ENCODE measurements at regions not wholly inside any gene's neighbourhood (a gene's known extent, or its start where the extent isn't known, plus 50 kb on each side); places are given as distances from the start of the nearest gene placed in this dataset.
"Not testable (repeated sequence)": the region's sequence is repeated elsewhere in the genome, so short reads cannot be mapped to it uniquely, and the experiment has no call there.

- no peak for DNase-seq
Observed at GRCh38 chr21:20452935-20453334, 545.3 kb upstream of the NCAM2 start.

- DNase-seq = no peak
Observed at GRCh38 chr21:20459838-20460237, 538.4 kb upstream of the NCAM2 start.

GRCh38 chr21:20463362-20463761 is 534.8 kb upstream of the NCAM2 start:
- no peak for DNase-seq

GRCh38 chr21:20469361-20469760 is 528.8 kb upstream of the NCAM2 start:
- DNase-seq = no peak

- DNase-seq = no peak
Observed at GRCh38 chr21:20486303-20486702, 511.9 kb upstream of the NCAM2 start.

GRCh38 chr21:20502915-20503314 is 495.3 kb upstream of the NCAM2 start:
- not testable (repeated sequence) for DNase-seq

- DNase-seq = no peak
Observed at GRCh38 chr21:20507783-20508182, 490.4 kb upstream of the NCAM2 start.

- no peak for DNase-seq
Observed at GRCh38 chr21:20511216-20511880, 486.9 kb upstream of the NCAM2 start.

- DNase-seq = no peak
Observed at GRCh38 chr21:20515446-20515845, 482.8 kb upstream of the NCAM2 start.

GRCh38 chr21:20519076-20519475 is 479.1 kb upstream of the NCAM2 start:
- no peak for DNase-seq

GRCh38 chr21:20522611-20523010 is 475.6 kb upstream of the NCAM2 start:
- no peak for DNase-seq

GRCh38 chr21:20523191-20523590 is 475.0 kb upstream of the NCAM2 start:
- DNase-seq = no peak

- no peak for DNase-seq
Observed at GRCh38 chr21:20527731-20528460, 470.3 kb upstream of the NCAM2 start.

- no peak for DNase-seq
Observed at GRCh38 chr21:20537130-20537529, 461.1 kb upstream of the NCAM2 start.

- DNase-seq = no peak
Observed at GRCh38 chr21:20538039-20538658, 460.1 kb upstream of the NCAM2 start.

GRCh38 chr21:20545454-20545853 is 452.8 kb upstream of the NCAM2 start:
- DNase-seq = no peak

GRCh38 chr21:20551939-20552338 is 446.3 kb upstream of the NCAM2 start:
- no peak for DNase-seq

- DNase-seq = no peak
Observed at GRCh38 chr21:20554785-20555184, 443.4 kb upstream of the NCAM2 start.

- no peak for DNase-seq
Observed at GRCh38 chr21:20570824-20571232, 427.4 kb upstream of the NCAM2 start.

- DNase-seq = no peak
Observed at GRCh38 chr21:20572582-20572981, 425.6 kb upstream of the NCAM2 start.

- no peak for DNase-seq
Observed at GRCh38 chr21:20581361-20581760, 416.8 kb upstream of the NCAM2 start.

- DNase-seq = no peak
Observed at GRCh38 chr21:20591284-20591683, 406.9 kb upstream of the NCAM2 start.

- DNase-seq = no peak
Observed at GRCh38 chr21:20592463-20592862, 405.7 kb upstream of the NCAM2 start.

- DNase-seq = no peak
Observed at GRCh38 chr21:20603236-20603635, 395.0 kb upstream of the NCAM2 start.
